A673 (cell line): ENCODE measurements at regions not wholly inside any gene's neighbourhood (a gene's known extent, or its start where the extent isn't known, plus 50 kb on each side); places are given as distances from the start of the nearest gene placed in this dataset.

Experiments
- BruUV-seq: library from RNA; stranded (reverse); fragments of 400-500 nt; replicated peaks from 2 replicates; lab custom pipeline; 2021; lab: Mats Ljungman, UMichigan
- CTCF ChIA-PET: fragments of 300-600 bp; sonication (Branson Sonifier 250); formaldehyde crosslinking; loops from one replicate; lab custom pipeline; 2022; ENCODE audit warnings: antibody characterized with exemption; lab: Charles Lee
- POLR2A ChIA-PET: fragments of 300-600 bp; sonication (Branson Sonifier 250); formaldehyde crosslinking; loops from one replicate; lab custom pipeline; 2022; ENCODE audit warnings: antibody characterized with exemption; ENCODE audit not compliant: low non-redundant PET; lab: Charles Lee
- DNase-seq: peaks from one replicate; pipeline ENCODE4 v3.0.0-alpha.2; 2015; ENCODE audit warnings: low spot score
- H3K27ac ChIP-seq: fragments of 200-600 bp; sonication (generic); 2 replicates; pipeline ENCODE4 v1.5.1; 2016; ENCODE audit warnings: mixed run types, low read depth, mild to moderate bottlenecking, mixed read lengths, antibody characterized with exemption, low read length; ENCODE audit not compliant: poor library complexity, severe bottlenecking
- H3K27me3 ChIP-seq: fragments of 200-600 bp; sonication (generic); replicated peaks from 2 replicates; pipeline ENCODE4 v1.6.1; 2017; ENCODE audit warnings: mixed run types, low read depth, mild to moderate bottlenecking, mixed read lengths, antibody characterized with exemption, low read length; ENCODE audit not compliant: insufficient read depth, poor library complexity
- H3K36me3 ChIP-seq: fragments of 200-600 bp; sonication (generic); 2 replicates; pipeline ENCODE4 v1.6.1; 2016; ENCODE audit warnings: mixed run types, mild to moderate bottlenecking, mixed read lengths, antibody characterized with exemption, low read length; ENCODE audit not compliant: insufficient read depth, poor library complexity, severe bottlenecking
- H3K4me1 ChIP-seq: fragments of 200-600 bp; sonication (generic); 2 replicates; pipeline ENCODE4 v1.6.1; 2017; ENCODE audit warnings: mixed run types, mild to moderate bottlenecking, mixed read lengths, antibody characterized with exemption, low read length; ENCODE audit not compliant: insufficient read depth, poor library complexity, severe bottlenecking
- H3K4me3 ChIP-seq: fragments of 200-600 bp; sonication (generic); 2 replicates; pipeline ENCODE4 v1.5.1; 2016; ENCODE audit warnings: low read depth, mixed run types, mild to moderate bottlenecking, mixed read lengths, low read length; ENCODE audit not compliant: poor library complexity, severe bottlenecking
- H3K9me3 ChIP-seq: fragments of 200-600 bp; sonication (generic); 2 replicates; pipeline ENCODE4 v1.6.1; 2016; ENCODE audit warnings: mixed run types, low read depth, mild to moderate bottlenecking, mixed read lengths, antibody characterized with exemption, low read length; ENCODE audit not compliant: poor library complexity, severe bottlenecking
- EZH2 ChIP-seq: fragments of 200-600 bp; sonication (generic); IDR thresholded peaks from 2 replicates; pipeline ENCODE4 v1.6.1; 2017; ENCODE audit warnings: borderline replicate concordance, low read depth, mild to moderate bottlenecking, mixed read lengths, antibody characterized with exemption, low read length; ENCODE audit not compliant: poor library complexity, severe bottlenecking
- intact Hi-C: fragments of 100-400 bp; cut with micrococcal nuclease; formaldehyde crosslinking; loops from one replicate; pipeline ENCODE4 v1.10.0; 2022; ENCODE audit not compliant: unreplicated experiment
- TF ChIP-seq, protein P1 (sequence below): fragments of 300-800, 200-600 bp; sonication (generic); conservative IDR thresholded peaks from 2 replicates; pipeline ENCODE4 v1.5.1; 2017; ENCODE audit warnings: low read depth, mild to moderate bottlenecking, antibody characterized with exemption, low read length, moderate library complexity, mixed read lengths

DNA sequence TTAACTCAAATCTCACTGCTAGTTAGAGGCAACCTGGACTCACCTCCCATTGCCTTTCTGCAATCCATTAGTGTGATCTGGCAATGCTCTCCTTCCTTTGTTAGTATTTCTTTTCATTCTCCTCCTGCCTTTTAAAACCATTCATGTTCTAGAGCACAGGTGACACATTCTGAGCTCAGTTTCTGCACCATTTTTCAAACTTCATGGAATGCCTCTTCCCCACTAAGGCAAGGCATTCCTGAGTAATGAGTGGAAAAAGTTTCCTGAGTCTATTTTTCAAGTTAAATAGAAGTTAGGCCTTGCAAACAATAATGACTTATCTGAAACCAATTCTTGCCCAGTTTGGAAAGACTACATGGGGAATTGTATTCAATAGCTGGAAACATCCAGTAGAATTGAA, 1001.8 kb downstream of the BCL11B start:
- intact Hi-C loops = no loop called here
- Histone ChIP-seq H3K27ac (no peak overlapping the region), H3K4me1 (no peaks in the 10 kb centered on the region), H3K27me3 (no peaks in the 10 kb centered on the region), H3K4me3 (no peak overlapping the region), H3K9me3 (no peaks in the 10 kb centered on the region), H3K36me3 (no peaks in the 10 kb centered on the region)
- no TSS peak for BruUV-seq
- TF ChIP-seq, protein P1, sequence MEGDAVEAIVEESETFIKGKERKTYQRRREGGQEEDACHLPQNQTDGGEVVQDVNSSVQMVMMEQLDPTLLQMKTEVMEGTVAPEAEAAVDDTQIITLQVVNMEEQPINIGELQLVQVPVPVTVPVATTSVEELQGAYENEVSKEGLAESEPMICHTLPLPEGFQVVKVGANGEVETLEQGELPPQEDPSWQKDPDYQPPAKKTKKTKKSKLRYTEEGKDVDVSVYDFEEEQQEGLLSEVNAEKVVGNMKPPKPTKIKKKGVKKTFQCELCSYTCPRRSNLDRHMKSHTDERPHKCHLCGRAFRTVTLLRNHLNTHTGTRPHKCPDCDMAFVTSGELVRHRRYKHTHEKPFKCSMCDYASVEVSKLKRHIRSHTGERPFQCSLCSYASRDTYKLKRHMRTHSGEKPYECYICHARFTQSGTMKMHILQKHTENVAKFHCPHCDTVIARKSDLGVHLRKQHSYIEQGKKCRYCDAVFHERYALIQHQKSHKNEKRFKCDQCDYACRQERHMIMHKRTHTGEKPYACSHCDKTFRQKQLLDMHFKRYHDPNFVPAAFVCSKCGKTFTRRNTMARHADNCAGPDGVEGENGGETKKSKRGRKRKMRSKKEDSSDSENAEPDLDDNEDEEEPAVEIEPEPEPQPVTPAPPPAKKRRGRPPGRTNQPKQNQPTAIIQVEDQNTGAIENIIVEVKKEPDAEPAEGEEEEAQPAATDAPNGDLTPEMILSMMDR = no peak
- TF ChIP-seq EZH2 = no peak
- ChIA-PET CTCF (interaction anchor here (0.6 kb wide), 1 partner anchor 55 kb away, joined by 4 read pairs; no protein-coding TSS in a partner anchor), POLR2A (no interaction called here)
- DNase-seq = no peak

GRCh38 chr14:98274596-98274995, 997.4 kb downstream of the BCL11B start:
- no TSS peak for BruUV-seq
- intact Hi-C loops = no loop called here
- TF ChIP-seq EZH2 = no peak
- TF ChIP-seq, protein P1 = no peak
- Histone ChIP-seq H3K9me3 (no peaks in the 10 kb centered on the region), H3K4me3 (no peak overlapping the region), H3K27me3 (no peaks in the 10 kb centered on the region), H3K4me1 (no peaks in the 10 kb centered on the region), H3K36me3 (no peaks in the 10 kb centered on the region), H3K27ac (no peak overlapping the region)
- POLR2A ChIA-PET = no interaction called here
- CTCF ChIA-PET = no interaction called here
- no peak for DNase-seq

GRCh38 chr14:98278800-98279199, 993.2 kb downstream of the BCL11B start:
- intact Hi-C loops = no loop called here
- H3K9me3 ChIP-seq = no peaks in the 10 kb centered on the region
- H3K4me1 ChIP-seq = no peaks in the 10 kb centered on the region
- no TSS peak for BruUV-seq
- H3K27ac ChIP-seq = no peak overlapping the region
- H3K4me3 ChIP-seq = no peak overlapping the region
- no peak for TF ChIP-seq EZH2
- TF ChIP-seq, protein P1 = no peak
- POLR2A ChIA-PET = no interaction called here
- no peaks in the 10 kb centered on the region for H3K27me3 ChIP-seq
- DNase-seq = no peak
- H3K36me3 ChIP-seq = no peaks in the 10 kb centered on the region
- CTCF ChIA-PET = no interaction called here
